Natural killer cell treated with Interleukin-12 subunit alpha and Interleukin-12 subunit beta and Interleukin-15 and Interleukin-18, amount 100 ng/mL, for 72 hours (primary cell): ENCODE measurements at regions not wholly inside any gene's neighbourhood (a gene's known extent, or its start where the extent isn't known, plus 50 kb on each side); places are given as distances from the start of the nearest gene placed in this dataset.

Experiments used
- ATAC-seq, 2 donors: fragments of 150-1000 bp; cut with Tn5 transposase in 1 of 2; sonication (Bioruptor Pico), chemical (Tn5 transposase) in 1 of 2; 2 replicates each; pipeline ENCODE4 v1.10.0; 2021
- DNase-seq: peaks from one replicate; pipeline ENCODE4 v3.0.0; 2022; ENCODE audit warnings: low spot score
- H3K27ac Mint-ChIP-seq, 2 donors: 1 replicate in 1 of 2; 2 replicates in 1 of 2; pipeline ENCODE4 v1.8.0; 2022; ENCODE audit warnings: mixed read lengths in 2 of 2, mild to moderate bottlenecking in 1 of 2, moderate library complexity in 1 of 2
- H3K27me3 Mint-ChIP-seq, 2 donors: 1 replicate in 1 of 2; 2 replicates in 1 of 2; pipeline ENCODE4 v1.8.0; 2022; ENCODE audit warnings: mixed read lengths in 2 of 2
- H3K36me3 Mint-ChIP-seq: one replicate; pipeline ENCODE4 v1.8.0; 2022; ENCODE audit warnings: mixed read lengths
- H3K4me1 Mint-ChIP-seq, 2 donors: 1 replicate in 1 of 2; 2 replicates in 1 of 2; pipeline ENCODE4 v1.8.0; 2022; ENCODE audit warnings: low read depth in 2 of 2, mixed read lengths in 2 of 2, mild to moderate bottlenecking in 1 of 2
- H3K4me3 Mint-ChIP-seq: one replicate; pipeline ENCODE4 v1.8.0; 2022; ENCODE audit warnings: mixed read lengths
- H3K9me3 Mint-ChIP-seq: 2 replicates; pipeline ENCODE4 v1.8.0; 2022; ENCODE audit warnings: mixed read lengths

- no peak for ATAC-seq
- H3K4me1 Mint-ChIP-seq, result no peaks in the 10 kb centered on the region
Observed at GRCh38 chr2:21484643-21485042, 360.9 kb downstream of the TDRD15 start.

DNA sequence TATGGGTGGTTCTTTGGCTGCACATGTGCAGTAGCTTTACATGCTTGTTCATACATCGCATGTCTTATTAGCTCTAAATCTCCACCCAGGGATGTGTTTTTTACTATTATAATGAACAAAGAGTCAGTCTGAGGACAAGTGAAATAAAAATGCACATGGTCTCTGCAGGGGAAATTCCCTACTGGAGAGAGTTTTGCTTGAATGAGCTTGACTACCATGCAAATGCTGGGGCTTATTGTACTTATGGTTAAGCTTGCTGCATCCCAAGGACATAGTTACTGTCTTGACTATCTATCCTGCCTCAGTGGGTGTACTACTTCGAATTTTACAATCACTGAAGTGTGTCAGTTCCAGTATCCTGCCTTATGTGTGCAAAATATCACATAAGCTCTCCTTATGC is 362.7 kb downstream of the TDRD15 start:
- no peak overlapping the region for H3K4me3 Mint-ChIP-seq
- no peaks in the 10 kb centered on the region for H3K27me3 Mint-ChIP-seq
- H3K4me1 Mint-ChIP-seq, result no peaks in the 10 kb centered on the region
- peaks cover 15% of the 10 kb centered on the region for H3K9me3 Mint-ChIP-seq
- DNase-seq, result no peak
- no peaks in the 10 kb centered on the region for H3K36me3 Mint-ChIP-seq
- H3K27ac Mint-ChIP-seq, result no peak overlapping the region
- ATAC-seq, result no peak

More at GRCh38 chr2:21484643-21485042, 360.9 kb downstream of the TDRD15 start:
- H3K9me3 Mint-ChIP-seq, result peaks cover 17% of the 10 kb centered on the region
- no peaks in the 10 kb centered on the region for H3K36me3 Mint-ChIP-seq
- H3K4me3 Mint-ChIP-seq, result no peak overlapping the region
- H3K27ac Mint-ChIP-seq, result no peak overlapping the region
- DNase-seq, result no peak
- no peaks in the 10 kb centered on the region for H3K27me3 Mint-ChIP-seq

DNA sequence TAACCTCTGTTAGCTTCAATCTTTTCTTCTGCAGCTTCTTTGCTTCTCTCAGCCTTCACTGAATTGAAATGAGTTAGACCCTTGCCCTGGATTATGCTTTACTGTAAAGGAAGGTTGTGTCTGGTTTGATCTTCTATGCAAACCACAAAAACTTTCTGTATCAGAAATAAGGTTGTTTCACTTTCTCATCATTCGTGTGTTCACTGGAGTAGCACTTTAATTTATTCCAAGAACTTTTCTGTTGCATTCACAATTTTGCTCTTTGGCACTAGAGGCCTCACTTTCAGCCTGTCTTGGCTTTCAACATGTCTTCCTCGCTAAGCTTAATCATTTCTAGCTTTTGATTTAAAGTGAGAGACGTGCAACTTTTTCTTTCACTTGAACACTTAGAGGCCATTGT is 365.3 kb downstream of the TDRD15 start:
- ATAC-seq (no peak), DNase-seq (no peak)
- H3K4me1 Mint-ChIP-seq, result no peaks in the 10 kb centered on the region
- no peak overlapping the region for H3K4me3 Mint-ChIP-seq
- no peaks in the 10 kb centered on the region for H3K36me3 Mint-ChIP-seq
- H3K27ac Mint-ChIP-seq, result no peak overlapping the region
- H3K27me3 Mint-ChIP-seq, result no peaks in the 10 kb centered on the region
- peaks cover 18% of the 10 kb centered on the region for H3K9me3 Mint-ChIP-seq

DNA sequence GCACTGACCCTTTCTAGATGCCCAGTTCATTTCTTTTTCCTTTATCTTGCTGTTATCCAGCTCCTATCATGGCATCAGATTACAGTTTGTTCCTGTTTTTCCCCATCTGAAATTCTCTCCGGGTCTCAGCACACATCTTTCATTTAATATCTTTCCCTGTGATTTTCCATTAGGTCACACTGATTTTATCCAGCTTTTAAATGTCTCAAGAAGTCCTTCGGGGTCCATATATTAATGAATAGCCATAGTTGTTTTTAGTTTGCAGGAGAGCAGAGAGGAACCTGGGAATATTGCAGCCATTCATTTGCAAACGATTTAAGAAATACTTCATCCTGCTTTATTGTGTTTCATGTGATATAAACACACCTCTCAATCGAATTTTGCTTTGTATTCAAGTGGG is 374.2 kb downstream of the TDRD15 start:
- ATAC-seq (no peak), DNase-seq (no peak)
- H3K27me3 Mint-ChIP-seq, result no peaks in the 10 kb centered on the region
- no peak overlapping the region for H3K27ac Mint-ChIP-seq
- H3K4me3 Mint-ChIP-seq, result no peak overlapping the region
- peaks cover 4% of the 10 kb centered on the region for H3K36me3 Mint-ChIP-seq
- H3K4me1 Mint-ChIP-seq, result no peaks in the 10 kb centered on the region
- H3K9me3 Mint-ChIP-seq, result peaks cover 14% of the 10 kb centered on the region

- Mint-ChIP-seq H3K4me3 (no peak overlapping the region), H3K27me3 (no peaks in the 10 kb centered on the region), H3K9me3 (peaks cover 14% of the 10 kb centered on the region), H3K36me3 (peaks cover 4% of the 10 kb centered on the region), H3K4me1 (no peaks in the 10 kb centered on the region), H3K27ac (no peak overlapping the region)
- no peak for DNase-seq
- no peak for ATAC-seq
Observed at GRCh38 chr2:21500401-21500945, 376.7 kb downstream of the TDRD15 start.

DNA sequence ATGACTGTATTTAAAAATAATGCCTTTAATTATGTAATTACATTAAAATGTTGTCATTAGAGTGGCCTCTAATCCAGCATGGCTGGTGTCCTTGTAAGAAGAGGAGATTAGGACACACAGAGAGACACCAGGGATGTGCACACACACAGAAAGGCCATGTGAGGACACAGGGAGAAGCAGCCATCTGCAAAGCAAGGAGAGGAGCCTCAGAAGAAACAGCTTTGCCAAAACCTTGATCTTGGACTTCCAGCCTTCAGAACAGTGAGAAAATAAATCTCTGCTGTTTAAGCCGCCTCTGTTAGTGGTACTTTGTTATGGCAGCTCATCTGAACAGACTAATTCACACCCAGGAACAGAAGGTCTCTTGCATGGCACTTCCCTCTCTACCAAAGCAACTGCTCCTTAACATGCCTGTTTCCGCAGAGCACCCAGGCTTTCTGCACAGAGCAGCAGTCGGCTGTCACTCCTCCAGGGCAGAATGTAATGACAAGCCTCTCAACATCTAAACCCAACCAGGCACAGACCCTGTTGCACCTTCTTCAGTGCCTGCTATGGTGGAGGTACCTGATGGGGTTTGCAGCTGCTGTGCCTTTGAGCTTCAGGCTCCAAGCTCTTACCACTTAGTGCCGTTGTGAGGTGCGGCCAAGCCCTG is 377.7 kb downstream of the TDRD15 start:
- Mint-ChIP-seq H3K27me3 (no peaks in the 10 kb centered on the region), H3K27ac (no peak overlapping the region), H3K9me3 (peaks cover 14% of the 10 kb centered on the region), H3K36me3 (peaks cover 4% of the 10 kb centered on the region), H3K4me1 (no peaks in the 10 kb centered on the region), H3K4me3 (no peak overlapping the region)
- DNase-seq (no peak), ATAC-seq (no peak)

- Mint-ChIP-seq H3K27ac (no peak overlapping the region), H3K4me3 (no peak overlapping the region)
- ATAC-seq, result no peak
Observed at GRCh38 chr2:21515903-21516302, 392.1 kb downstream of the TDRD15 start.

GRCh38 chr2:21519412-21519811 is 395.6 kb downstream of the TDRD15 start:
- ATAC-seq, result no peak
- H3K4me1 Mint-ChIP-seq, result no peaks in the 10 kb centered on the region
- peaks cover 5% of the 10 kb centered on the region for H3K36me3 Mint-ChIP-seq
- H3K4me3 Mint-ChIP-seq, result no peak overlapping the region
- no peak overlapping the region for H3K27ac Mint-ChIP-seq
- no peak for DNase-seq
- H3K27me3 Mint-ChIP-seq, result no peaks in the 10 kb centered on the region
- peaks cover 16% of the 10 kb centered on the region for H3K9me3 Mint-ChIP-seq

More at GRCh38 chr2:21515903-21516302, 392.1 kb downstream of the TDRD15 start:
- H3K4me1 Mint-ChIP-seq, result no peaks in the 10 kb centered on the region
- peaks cover 14% of the 10 kb centered on the region for H3K9me3 Mint-ChIP-seq
- no peaks in the 10 kb centered on the region for H3K36me3 Mint-ChIP-seq
- no peak for DNase-seq
- no peaks in the 10 kb centered on the region for H3K27me3 Mint-ChIP-seq

DNA sequence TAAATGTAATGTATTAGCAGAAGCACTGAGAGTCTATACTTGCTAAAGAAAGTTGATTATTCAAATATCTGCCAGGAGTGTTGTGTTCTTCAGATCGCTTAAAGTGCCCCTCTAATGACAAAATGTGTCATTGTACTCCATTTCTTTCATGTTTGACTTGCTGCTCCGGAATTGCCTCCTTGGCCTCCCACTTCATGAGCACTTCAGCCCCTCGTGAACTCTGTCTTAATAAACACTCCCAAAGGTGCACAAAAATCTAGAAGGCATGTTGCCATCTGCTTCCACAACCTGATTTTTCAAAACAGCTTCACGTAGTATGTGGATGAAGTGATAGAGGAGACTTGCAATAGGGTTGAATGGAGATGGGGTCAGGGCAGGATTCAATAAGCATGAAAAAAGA is 396.1 kb downstream of the TDRD15 start:
- H3K4me3 Mint-ChIP-seq, result no peak overlapping the region
- ATAC-seq, result no peak
- H3K4me1 Mint-ChIP-seq, result no peaks in the 10 kb centered on the region
- peaks cover 5% of the 10 kb centered on the region for H3K36me3 Mint-ChIP-seq
- H3K27me3 Mint-ChIP-seq, result no peaks in the 10 kb centered on the region
- H3K9me3 Mint-ChIP-seq, result peaks cover 19% of the 10 kb centered on the region
- DNase-seq, result no peak
- no peak overlapping the region for H3K27ac Mint-ChIP-seq

- H3K4me3 Mint-ChIP-seq, result no peak overlapping the region
- peaks cover 16% of the 10 kb centered on the region for H3K36me3 Mint-ChIP-seq
- no peak overlapping the region for H3K27ac Mint-ChIP-seq
- peaks cover 18% of the 10 kb centered on the region for H3K9me3 Mint-ChIP-seq
- DNase-seq, result no peak
- no peaks in the 10 kb centered on the region for H3K27me3 Mint-ChIP-seq
- H3K4me1 Mint-ChIP-seq, result no peaks in the 10 kb centered on the region
- no peak for ATAC-seq
Observed at GRCh38 chr2:21535826-21536225, 412.1 kb downstream of the TDRD15 start.

DNA sequence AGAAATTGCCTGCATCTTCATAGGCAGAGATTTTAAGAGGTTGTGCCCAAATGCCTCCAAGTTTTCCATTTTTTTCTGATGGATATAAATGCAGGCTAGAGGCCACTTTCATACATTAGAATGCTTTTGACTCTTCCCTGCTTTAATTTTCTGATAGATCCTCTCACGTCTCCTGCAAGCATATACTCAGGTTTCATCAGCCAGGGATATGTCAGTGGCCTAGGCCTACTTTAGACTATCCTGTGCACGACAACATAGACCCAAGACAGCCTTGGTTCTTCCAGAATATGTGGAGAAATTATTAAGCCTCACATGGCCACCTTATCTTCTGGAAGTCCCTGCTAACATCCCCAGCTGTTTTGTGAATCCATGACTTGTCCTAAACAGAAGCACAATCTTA is 415.9 kb downstream of the TDRD15 start:
- no peaks in the 10 kb centered on the region for H3K27me3 Mint-ChIP-seq
- peaks cover 12% of the 10 kb centered on the region for H3K36me3 Mint-ChIP-seq
- DNase-seq (no peak), ATAC-seq (no peak)
- no peak overlapping the region for H3K27ac Mint-ChIP-seq
- H3K4me3 Mint-ChIP-seq, result no peak overlapping the region
- H3K9me3 Mint-ChIP-seq, result peaks cover 25% of the 10 kb centered on the region
- H3K4me1 Mint-ChIP-seq, result no peaks in the 10 kb centered on the region

GRCh38 chr2:21543630-21544029 is 419.9 kb downstream of the TDRD15 start:
- Mint-ChIP-seq H3K9me3 (peaks cover 16% of the 10 kb centered on the region), H3K27me3 (no peaks in the 10 kb centered on the region), H3K27ac (no peak overlapping the region), H3K4me1 (no peaks in the 10 kb centered on the region), H3K4me3 (no peak overlapping the region), H3K36me3 (no peaks in the 10 kb centered on the region)
- ATAC-seq (no peak), DNase-seq (no peak)

- Mint-ChIP-seq H3K4me1 (no peaks in the 10 kb centered on the region), H3K9me3 (peaks cover 18% of the 10 kb centered on the region), H3K27ac (no peak overlapping the region), H3K36me3 (no peaks in the 10 kb centered on the region), H3K27me3 (no peaks in the 10 kb centered on the region), H3K4me3 (no peak overlapping the region)
- no peak for ATAC-seq
- no peak for DNase-seq
Observed at GRCh38 chr2:21544392-21544791, 420.6 kb downstream of the TDRD15 start.

DNA sequence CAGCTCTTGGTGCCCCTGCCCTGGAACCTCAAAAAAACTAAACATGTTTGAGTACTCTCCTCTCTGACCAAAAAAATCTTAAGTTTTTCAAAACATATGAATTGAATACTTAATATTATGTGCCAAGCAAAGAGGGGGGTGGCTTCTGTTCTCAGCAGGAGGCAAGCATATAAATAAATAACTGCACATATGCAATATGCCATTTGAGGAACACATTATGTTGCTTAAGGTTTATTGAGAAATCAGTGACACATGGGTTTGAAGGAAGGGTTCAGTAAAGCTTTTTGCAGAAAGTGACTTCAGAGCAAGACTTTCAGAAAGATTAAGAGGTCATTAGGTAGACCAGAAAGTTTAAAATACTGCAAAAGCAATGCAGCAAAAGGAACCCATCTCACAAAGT is 429.2 kb downstream of the TDRD15 start:
- no peak for ATAC-seq

DNA sequence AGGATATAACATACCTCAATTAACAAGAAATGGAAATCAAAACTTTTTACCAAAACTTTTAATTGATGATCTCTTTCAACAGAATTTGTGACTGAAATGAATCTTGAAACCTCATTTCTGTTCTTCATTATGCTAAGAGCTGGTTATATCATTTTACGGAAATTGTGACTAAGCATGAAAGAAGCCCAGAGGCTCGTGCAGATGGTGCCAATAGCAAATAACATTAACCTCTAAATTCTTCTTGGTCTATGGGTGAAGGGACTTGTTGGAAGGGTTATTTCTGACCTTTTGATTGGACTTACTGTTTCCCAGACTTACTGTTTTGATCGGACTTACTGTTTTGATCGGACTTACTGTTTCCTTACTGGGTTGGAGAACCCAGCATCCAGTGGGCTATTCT is 435.6 kb downstream of the TDRD15 start:
- no peaks in the 10 kb centered on the region for H3K27me3 Mint-ChIP-seq
- no peaks in the 10 kb centered on the region for H3K4me1 Mint-ChIP-seq
- peaks cover 8% of the 10 kb centered on the region for H3K9me3 Mint-ChIP-seq

More for the DNA sequence above, 429.2 kb downstream of the TDRD15 start:
- Mint-ChIP-seq H3K4me1 (no peaks in the 10 kb centered on the region), H3K36me3 (no peaks in the 10 kb centered on the region), H3K27me3 (no peaks in the 10 kb centered on the region), H3K27ac (no peak overlapping the region), H3K9me3 (peaks cover 21% of the 10 kb centered on the region), H3K4me3 (no peak overlapping the region)
- DNase-seq, result no peak

More for the DNA sequence above, 435.6 kb downstream of the TDRD15 start:
- H3K27ac Mint-ChIP-seq, result no peak overlapping the region
- no peak overlapping the region for H3K4me3 Mint-ChIP-seq
- H3K36me3 Mint-ChIP-seq, result no peaks in the 10 kb centered on the region
- no peak for ATAC-seq
- DNase-seq, result no peak
